Neural progenitor cell (in vitro differentiated cells): ENCODE measurements at regions not wholly inside any gene's neighbourhood (a gene's known extent, or its start where the extent isn't known, plus 50 kb on each side); places are given as distances from the start of the nearest gene placed in this dataset.

ENCODE experiments used
- DNase-seq: peaks from one replicate; pipeline ENCODE4 v3.0.0-alpha.2; 2016; ENCODE audit warnings: low spot score
- H2AFZ ChIP-seq: fragments of 200-600 bp; sonication (generic); replicated peaks from 2 replicates; pipeline ENCODE4 v1.6.1; 2016; ENCODE audit warnings: antibody characterized with exemption
- H3F3A ChIP-seq: fragments of 200-600 bp; sonication (generic); 2 replicates; pipeline ENCODE4 v1.6.1; 2016; ENCODE audit warnings: antibody characterized with exemption, low read depth
- H3K27ac ChIP-seq: fragments of 200-600 bp; sonication (generic); 2 replicates; pipeline ENCODE4 v1.5.1; 2016; ENCODE audit warnings: mild to moderate bottlenecking
- H3K27me3 ChIP-seq: fragments of 200-600 bp; sonication (generic); 2 replicates; pipeline ENCODE4 v1.6.1; 2016; ENCODE audit warnings: mild to moderate bottlenecking, moderate library complexity
- H3K36me3 ChIP-seq: fragments of 200-600 bp; sonication (generic); 2 replicates; pipeline ENCODE4 v1.5.1; 2016
- H3K4me1 ChIP-seq: fragments of 200-600 bp; sonication (generic); 2 replicates; pipeline ENCODE4 v1.6.1; 2016; ENCODE audit warnings: mixed run types
- H3K4me2 ChIP-seq: fragments of 200-600 bp; sonication (generic); 2 replicates; pipeline ENCODE4 v1.6.1; 2016
- H3K4me3 ChIP-seq: fragments of 200-600 bp; sonication (generic); 2 replicates; pipeline ENCODE4 v1.5.1; 2016
- H3K79me2 ChIP-seq: fragments of 200-600 bp; sonication (generic); 2 replicates; pipeline ENCODE4 v1.6.1; 2016; ENCODE audit warnings: low read depth
- H3K9ac ChIP-seq: fragments of 200-600 bp; sonication (generic); 2 replicates; pipeline ENCODE4 v1.6.1; 2016
- H3K9me3 ChIP-seq: fragments of 200-600 bp; sonication (generic); 2 replicates; pipeline ENCODE4 v1.5.1; 2016; ENCODE audit warnings: low read depth
- H4K20me1 ChIP-seq: fragments of 200-600 bp; sonication (generic); 2 replicates; pipeline ENCODE4 v1.6.1; 2016; ENCODE audit warnings: low read depth
- H3K27ac Mint-ChIP-seq: 3 replicates; pipeline ENCODE4 v1.8.0; 2021; ENCODE audit warnings: mixed read lengths
- H3K27me3 Mint-ChIP-seq: 2 replicates; pipeline ENCODE4 v1.8.0; 2022; ENCODE audit warnings: low read depth, mild to moderate bottlenecking, inconsistent platforms, moderate library complexity, mixed read lengths; ENCODE audit not compliant: insufficient read depth
- H3K36me3 Mint-ChIP-seq: 3 replicates; pipeline ENCODE4 v1.8.0; 2021; ENCODE audit warnings: mixed read lengths
- H3K4me1 Mint-ChIP-seq: 3 replicates; pipeline ENCODE4 v1.8.0; 2021; ENCODE audit warnings: mixed read lengths
- H3K4me3 Mint-ChIP-seq: 3 replicates; pipeline ENCODE4 v1.8.0; 2021; ENCODE audit warnings: mild to moderate bottlenecking, moderate library complexity, mixed read lengths
- H3K9me3 Mint-ChIP-seq: 3 replicates; pipeline ENCODE4 v1.8.0; 2020; ENCODE audit warnings: mixed read lengths
- EZH2 ChIP-seq: fragments of 200-600 bp; sonication (generic); IDR thresholded peaks from 2 replicates; pipeline ENCODE4 v1.6.1; 2017; ENCODE audit warnings: antibody characterized with exemption, mild to moderate bottlenecking, moderate library complexity
- EZH2phosphoT487 ChIP-seq: fragments of 200-600 bp; sonication (generic); IDR thresholded peaks from 2 replicates; pipeline ENCODE4 v1.6.1; 2017; ENCODE audit warnings: antibody characterized with exemption
- TF ChIP-seq, protein P1 (sequence below): fragments of 200-600 bp; sonication (generic); IDR thresholded peaks from 2 replicates; pipeline ENCODE4 v1.5.1; 2017; ENCODE audit warnings: antibody characterized with exemption, mild to moderate bottlenecking

DNA sequence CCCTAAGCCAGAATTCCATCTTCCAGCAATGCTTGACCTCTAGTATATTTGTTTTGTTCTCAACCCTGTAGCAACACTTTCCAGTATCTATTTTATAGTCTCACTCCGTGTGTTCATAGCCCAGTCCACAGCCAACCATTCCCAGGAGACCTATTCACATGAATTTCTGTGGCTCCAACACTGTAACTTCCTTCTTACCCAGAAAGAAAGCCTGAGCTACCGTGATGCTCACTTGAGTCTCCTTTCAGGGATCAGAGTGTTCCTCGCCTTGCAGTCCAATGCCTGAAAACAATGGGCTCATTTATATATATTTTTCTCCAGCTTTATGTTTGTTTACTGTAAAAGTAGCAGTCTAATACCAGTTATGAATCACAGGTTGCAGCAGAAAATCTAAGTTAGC is 645.0 kb upstream of the NOVA1 start:
- no peak for DNase-seq
- Mint-ChIP-seq H3K4me3 (no peak overlapping the region), H3K27ac (no peak overlapping the region), H3K9me3 (no peaks in the 10 kb centered on the region), H3K4me1 (no peaks in the 10 kb centered on the region), H3K27me3 (no peaks in the 10 kb centered on the region), H3K36me3 (no peaks in the 10 kb centered on the region)
- Histone ChIP-seq H3F3A (no peaks in the 10 kb centered on the region), H3K4me1 (no peaks in the 10 kb centered on the region), H3K4me3 (no peak overlapping the region), H3K9me3 (no peaks in the 10 kb centered on the region), H3K9ac (no peak overlapping the region), H2AFZ (no peak overlapping the region), H3K79me2 (no peaks in the 10 kb centered on the region), H3K27ac (no peak overlapping the region), H3K27me3 (no peaks in the 10 kb centered on the region), H4K20me1 (no peaks in the 10 kb centered on the region), H3K4me2 (no peak overlapping the region), H3K36me3 (no peaks in the 10 kb centered on the region)
- TF ChIP-seq, protein P1, sequence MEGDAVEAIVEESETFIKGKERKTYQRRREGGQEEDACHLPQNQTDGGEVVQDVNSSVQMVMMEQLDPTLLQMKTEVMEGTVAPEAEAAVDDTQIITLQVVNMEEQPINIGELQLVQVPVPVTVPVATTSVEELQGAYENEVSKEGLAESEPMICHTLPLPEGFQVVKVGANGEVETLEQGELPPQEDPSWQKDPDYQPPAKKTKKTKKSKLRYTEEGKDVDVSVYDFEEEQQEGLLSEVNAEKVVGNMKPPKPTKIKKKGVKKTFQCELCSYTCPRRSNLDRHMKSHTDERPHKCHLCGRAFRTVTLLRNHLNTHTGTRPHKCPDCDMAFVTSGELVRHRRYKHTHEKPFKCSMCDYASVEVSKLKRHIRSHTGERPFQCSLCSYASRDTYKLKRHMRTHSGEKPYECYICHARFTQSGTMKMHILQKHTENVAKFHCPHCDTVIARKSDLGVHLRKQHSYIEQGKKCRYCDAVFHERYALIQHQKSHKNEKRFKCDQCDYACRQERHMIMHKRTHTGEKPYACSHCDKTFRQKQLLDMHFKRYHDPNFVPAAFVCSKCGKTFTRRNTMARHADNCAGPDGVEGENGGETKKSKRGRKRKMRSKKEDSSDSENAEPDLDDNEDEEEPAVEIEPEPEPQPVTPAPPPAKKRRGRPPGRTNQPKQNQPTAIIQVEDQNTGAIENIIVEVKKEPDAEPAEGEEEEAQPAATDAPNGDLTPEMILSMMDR = no peak
- TF ChIP-seq EZH2 = no peak
- no peak for TF ChIP-seq EZH2phosphoT487

DNA sequence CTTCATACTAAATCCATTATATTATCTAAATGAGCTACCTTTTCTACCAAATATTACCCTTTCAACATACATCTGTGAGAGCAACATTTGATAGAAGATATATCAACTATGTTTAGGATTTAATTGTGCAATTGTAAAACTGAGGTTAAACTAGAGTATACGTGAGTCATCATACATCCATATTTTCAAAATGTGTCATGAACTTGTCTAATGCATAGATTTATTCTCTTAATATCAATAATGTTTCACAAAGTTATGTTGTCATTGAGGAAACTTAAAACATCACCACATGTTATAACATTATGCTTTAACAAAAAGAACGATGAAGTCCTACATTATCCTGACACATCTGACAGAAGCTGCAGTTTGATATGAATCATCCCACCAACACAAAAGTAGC is 645.5 kb upstream of the NOVA1 start:
- Mint-ChIP-seq H3K4me3 (no peak overlapping the region), H3K27ac (no peak overlapping the region), H3K36me3 (no peaks in the 10 kb centered on the region), H3K4me1 (no peaks in the 10 kb centered on the region), H3K9me3 (no peaks in the 10 kb centered on the region), H3K27me3 (no peaks in the 10 kb centered on the region)
- Histone ChIP-seq H3F3A (no peaks in the 10 kb centered on the region), H3K9ac (no peak overlapping the region), H4K20me1 (no peaks in the 10 kb centered on the region), H2AFZ (no peak overlapping the region), H3K36me3 (no peaks in the 10 kb centered on the region), H3K27ac (no peak overlapping the region), H3K4me1 (no peaks in the 10 kb centered on the region), H3K4me3 (no peak overlapping the region), H3K9me3 (no peaks in the 10 kb centered on the region), H3K27me3 (no peaks in the 10 kb centered on the region), H3K79me2 (no peaks in the 10 kb centered on the region), H3K4me2 (no peak overlapping the region)
- no peak for TF ChIP-seq EZH2
- no peak for TF ChIP-seq EZH2phosphoT487
- TF ChIP-seq, protein P1 = no peak
- DNase-seq = no peak

DNA sequence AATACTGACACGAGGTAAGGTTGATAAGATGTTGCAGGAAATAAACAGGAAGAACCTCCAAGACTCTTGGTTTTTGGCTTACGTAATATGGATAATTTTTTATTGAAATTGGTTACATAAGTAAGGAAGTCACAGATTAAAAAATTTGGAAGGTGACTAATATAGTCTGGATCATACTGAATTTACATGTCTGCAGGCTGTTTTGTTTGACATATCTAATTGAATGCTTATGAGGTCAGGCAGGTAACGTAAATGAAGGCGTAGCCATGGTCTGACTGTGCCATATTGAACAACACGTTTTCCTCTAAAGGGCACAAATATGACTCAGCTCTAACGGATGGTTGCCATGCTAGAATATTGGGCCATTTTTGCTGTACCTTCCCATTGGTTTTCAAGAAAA is 648.1 kb upstream of the NOVA1 start:
- TF ChIP-seq, protein P1 = no peak
- TF ChIP-seq EZH2phosphoT487 = no peak
- no peak overlapping the region for H3K27ac ChIP-seq
- H3K79me2 ChIP-seq = no peaks in the 10 kb centered on the region
- H3K9me3 ChIP-seq = no peaks in the 10 kb centered on the region
- no peaks in the 10 kb centered on the region for H3K4me1 ChIP-seq
- H3K9ac ChIP-seq = no peak overlapping the region
- no peak overlapping the region for H3K4me3 Mint-ChIP-seq
- H3K27me3 Mint-ChIP-seq = no peaks in the 10 kb centered on the region
- H2AFZ ChIP-seq = no peak overlapping the region
- H3K4me3 ChIP-seq = no peak overlapping the region
- H3K36me3 ChIP-seq = no peaks in the 10 kb centered on the region
- H3K27ac Mint-ChIP-seq = no peak overlapping the region
- H3K4me2 ChIP-seq = no peak overlapping the region
- no peaks in the 10 kb centered on the region for H4K20me1 ChIP-seq
- H3K9me3 Mint-ChIP-seq = no peaks in the 10 kb centered on the region
- no peaks in the 10 kb centered on the region for H3K27me3 ChIP-seq
- no peaks in the 10 kb centered on the region for H3K4me1 Mint-ChIP-seq
- no peaks in the 10 kb centered on the region for H3F3A ChIP-seq
- no peak for DNase-seq
- H3K36me3 Mint-ChIP-seq = no peaks in the 10 kb centered on the region

DNA sequence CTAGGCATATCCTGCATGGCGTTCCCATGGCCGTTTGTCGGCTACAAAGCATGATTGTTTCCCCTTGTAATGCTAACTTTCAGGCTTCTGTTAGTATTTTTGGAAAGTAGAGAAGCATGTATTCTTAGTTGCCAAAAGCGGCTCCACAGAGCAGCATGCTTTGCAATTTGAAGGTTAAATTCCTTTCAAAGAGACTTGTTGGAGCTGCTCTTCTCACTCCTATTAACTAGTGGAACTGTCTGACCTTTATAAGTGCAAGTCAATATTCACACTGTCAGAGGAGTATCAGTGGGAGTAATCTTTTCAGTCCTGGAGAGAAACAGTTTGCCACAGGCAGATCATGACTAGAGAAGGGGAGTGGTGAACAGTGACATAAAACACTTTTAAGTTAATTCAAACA is 656.1 kb upstream of the NOVA1 start:
- no peaks in the 10 kb centered on the region for H3K9me3 Mint-ChIP-seq
- Histone ChIP-seq H3K9me3 (no peaks in the 10 kb centered on the region), H3K27me3 (no peaks in the 10 kb centered on the region), H3K9ac (no peak overlapping the region), H3K36me3 (no peaks in the 10 kb centered on the region), H3K79me2 (no peaks in the 10 kb centered on the region), H3K4me2 (no peak overlapping the region), H3K4me3 (no peak overlapping the region), H4K20me1 (no peaks in the 10 kb centered on the region), H3K4me1 (no peaks in the 10 kb centered on the region), H2AFZ (no peak overlapping the region), H3K27ac (no peak overlapping the region), H3F3A (no peaks in the 10 kb centered on the region)
- no peaks in the 10 kb centered on the region for H3K27me3 Mint-ChIP-seq
- no peak for DNase-seq
- no peaks in the 10 kb centered on the region for H3K4me1 Mint-ChIP-seq
- no peaks in the 10 kb centered on the region for H3K36me3 Mint-ChIP-seq
- no peak overlapping the region for H3K27ac Mint-ChIP-seq
- H3K4me3 Mint-ChIP-seq = no peak overlapping the region
- no peak for TF ChIP-seq EZH2
- TF ChIP-seq, protein P1 = no peak
